SK-N-SH treated with all-trans-retinoic acid at 6 μM for 48 hours (cell line): ENCODE measurements at regions not wholly inside any gene's neighbourhood (a gene's known extent, or its start where the extent isn't known, plus 50 kb on each side); places are given as distances from the start of the nearest gene placed in this dataset.

Experiments used
- ATAC-seq: fragments of 200-7000 bp; cut with Tn5 transposase; 3 replicates; pipeline ENCODE4 v1.9.1; 2020; ENCODE audit warnings: mild to moderate bottlenecking, moderate library complexity
- ARNTL ChIP-seq: fragments of 450-650 bp; formaldehyde crosslinking; IDR thresholded peaks from 2 replicates; pipeline ENCODE4 v1.5.0; 2020; ENCODE audit warnings: low read depth, mild to moderate bottlenecking, moderate library complexity, borderline replicate concordance
- BACH2 ChIP-seq: fragments of 250-450 bp; sonication (Bioruptor Pico); IDR thresholded peaks from 2 replicates; pipeline ENCODE4 v1.9.0; 2021; ENCODE audit warnings: mild to moderate bottlenecking, borderline replicate concordance
- CSDC2 ChIP-seq: fragments of 250-450 bp; sonication (Bioruptor Pico); IDR thresholded peaks from 2 replicates; pipeline ENCODE4 v1.5.0; 2020; ENCODE audit warnings: mild to moderate bottlenecking, moderate library complexity
- ESRRG ChIP-seq: fragments of 250-450 bp; sonication (Bioruptor Pico); IDR thresholded peaks from 2 replicates; pipeline ENCODE4 v1.6.1; 2021; ENCODE audit warnings: mild to moderate bottlenecking
- GLIS3 ChIP-seq: fragments of 250-450 bp; sonication (Bioruptor Pico); IDR thresholded peaks from 2 replicates; pipeline ENCODE4 v1.5.0; 2020; ENCODE audit warnings: mild to moderate bottlenecking, moderate library complexity
- ISL1 ChIP-seq: fragments of 250-450 bp; sonication (Bioruptor Pico); IDR thresholded peaks from 2 replicates; pipeline ENCODE4 v2.1.2; 2022; ENCODE audit warnings: mild to moderate bottlenecking, moderate library complexity
- OSR1 ChIP-seq: fragments of 250-450 bp; sonication (Bioruptor Pico); IDR thresholded peaks from 2 replicates; pipeline ENCODE4 v1.8.0; 2022; ENCODE audit warnings: moderate library complexity, mild to moderate bottlenecking, inconsistent platforms
- PPARA ChIP-seq: fragments of 250-450 bp; sonication (Bioruptor Pico); IDR thresholded peaks from 2 replicates; pipeline ENCODE4 v1.5.0; 2020; ENCODE audit warnings: mild to moderate bottlenecking, borderline replicate concordance
- RARB ChIP-seq: fragments of 250-450 bp; sonication (Bioruptor Pico); IDR thresholded peaks from 2 replicates; pipeline ENCODE4 v1.8.0; 2021; ENCODE audit warnings: mild to moderate bottlenecking, moderate library complexity
- SNAI2 ChIP-seq: fragments of 250-450 bp; sonication (Bioruptor Pico); IDR thresholded peaks from 2 replicates; pipeline ENCODE4 v1.5.0; 2020; ENCODE audit warnings: mild to moderate bottlenecking, moderate library complexity
- TCF4 ChIP-seq: fragments of 250-450 bp; sonication (Bioruptor Pico); IDR thresholded peaks from 2 replicates; pipeline ENCODE4 v1.8.0; 2021; ENCODE audit warnings: mild to moderate bottlenecking, moderate library complexity, borderline replicate concordance
- TOX ChIP-seq: fragments of 250-450 bp; sonication (Bioruptor Pico); IDR thresholded peaks from 2 replicates; pipeline ENCODE4 v1.8.0; 2021; ENCODE audit warnings: mild to moderate bottlenecking, moderate library complexity, borderline replicate concordance
- ZC3H10 ChIP-seq: fragments of 250-450 bp; sonication (Bioruptor Pico); IDR thresholded peaks from 2 replicates; pipeline ENCODE4 v1.5.1; 2021; ENCODE audit warnings: mild to moderate bottlenecking, moderate library complexity
- ZFP30 ChIP-seq: fragments of 450-650 bp; formaldehyde crosslinking; IDR thresholded peaks from 2 replicates; pipeline ENCODE4 v1.5.0; 2022; ENCODE audit warnings: mild to moderate bottlenecking, moderate library complexity
- ZNF70 ChIP-seq: fragments of 450-650 bp; formaldehyde crosslinking; IDR thresholded peaks from 2 replicates; pipeline ENCODE4 v1.5.0; 2020; ENCODE audit warnings: mild to moderate bottlenecking, moderate library complexity
- TF ChIP-seq, protein P1 (sequence below): fragments of 250-450 bp; sonication (Bioruptor Pico); IDR thresholded peaks from 2 replicates; pipeline ENCODE4 v1.8.0; 2020; ENCODE audit warnings: mild to moderate bottlenecking, moderate library complexity, borderline replicate concordance
- TF ChIP-seq, protein P2 (sequence below): fragments of 250-450 bp; sonication (Bioruptor Pico); IDR thresholded peaks from 2 replicates; pipeline ENCODE4 v1.8.0; 2021; ENCODE audit warnings: low read depth, mild to moderate bottlenecking, moderate library complexity, borderline replicate concordance
- TF ChIP-seq, protein P3 (sequence below): fragments of 250-450 bp; sonication (Bioruptor Pico); IDR thresholded peaks from 2 replicates; pipeline ENCODE4 v1.5.0; 2020; ENCODE audit warnings: mild to moderate bottlenecking, moderate library complexity
- TF ChIP-seq, protein P4 (sequence below): fragments of 250-450 bp; sonication (Bioruptor Pico); IDR thresholded peaks from 2 replicates; pipeline ENCODE4 v1.5.1; 2020; ENCODE audit warnings: low read depth, mild to moderate bottlenecking, moderate library complexity
- TF ChIP-seq, protein P5 (sequence below): fragments of 250-450 bp; sonication (Bioruptor Pico); IDR thresholded peaks from 2 replicates; pipeline ENCODE4 v1.5.1; 2021; ENCODE audit warnings: mild to moderate bottlenecking, moderate library complexity

DNA sequence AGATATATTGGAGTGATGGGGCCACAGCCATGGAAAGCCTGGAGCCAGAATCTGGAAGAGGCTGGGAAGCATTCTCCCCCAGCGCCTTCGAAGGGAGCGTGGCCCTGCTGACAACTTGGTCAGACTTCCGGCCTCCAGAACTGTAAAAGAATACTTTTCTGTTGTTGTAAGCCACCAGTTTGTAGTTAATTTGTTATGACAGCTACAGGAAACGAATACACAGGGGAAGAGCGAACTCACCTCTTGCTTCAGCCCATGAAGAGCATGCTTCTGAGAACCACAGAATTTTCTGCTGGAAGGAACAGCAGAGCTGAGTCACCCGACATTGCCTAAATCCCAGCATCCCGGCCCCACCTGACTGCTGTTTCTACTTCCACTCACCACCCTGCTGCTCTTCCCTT, 501.7 kb downstream of the SHQ1 start (continued):
- TF ChIP-seq, protein P1, sequence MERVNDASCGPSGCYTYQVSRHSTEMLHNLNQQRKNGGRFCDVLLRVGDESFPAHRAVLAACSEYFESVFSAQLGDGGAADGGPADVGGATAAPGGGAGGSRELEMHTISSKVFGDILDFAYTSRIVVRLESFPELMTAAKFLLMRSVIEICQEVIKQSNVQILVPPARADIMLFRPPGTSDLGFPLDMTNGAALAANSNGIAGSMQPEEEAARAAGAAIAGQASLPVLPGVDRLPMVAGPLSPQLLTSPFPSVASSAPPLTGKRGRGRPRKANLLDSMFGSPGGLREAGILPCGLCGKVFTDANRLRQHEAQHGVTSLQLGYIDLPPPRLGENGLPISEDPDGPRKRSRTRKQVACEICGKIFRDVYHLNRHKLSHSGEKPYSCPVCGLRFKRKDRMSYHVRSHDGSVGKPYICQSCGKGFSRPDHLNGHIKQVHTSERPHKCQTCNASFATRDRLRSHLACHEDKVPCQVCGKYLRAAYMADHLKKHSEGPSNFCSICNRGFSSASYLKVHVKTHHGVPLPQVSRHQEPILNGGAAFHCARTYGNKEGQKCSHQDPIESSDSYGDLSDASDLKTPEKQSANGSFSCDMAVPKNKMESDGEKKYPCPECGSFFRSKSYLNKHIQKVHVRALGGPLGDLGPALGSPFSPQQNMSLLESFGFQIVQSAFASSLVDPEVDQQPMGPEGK (CRISPR knock-in tag) = no peak
- TF ChIP-seq, protein P2, sequence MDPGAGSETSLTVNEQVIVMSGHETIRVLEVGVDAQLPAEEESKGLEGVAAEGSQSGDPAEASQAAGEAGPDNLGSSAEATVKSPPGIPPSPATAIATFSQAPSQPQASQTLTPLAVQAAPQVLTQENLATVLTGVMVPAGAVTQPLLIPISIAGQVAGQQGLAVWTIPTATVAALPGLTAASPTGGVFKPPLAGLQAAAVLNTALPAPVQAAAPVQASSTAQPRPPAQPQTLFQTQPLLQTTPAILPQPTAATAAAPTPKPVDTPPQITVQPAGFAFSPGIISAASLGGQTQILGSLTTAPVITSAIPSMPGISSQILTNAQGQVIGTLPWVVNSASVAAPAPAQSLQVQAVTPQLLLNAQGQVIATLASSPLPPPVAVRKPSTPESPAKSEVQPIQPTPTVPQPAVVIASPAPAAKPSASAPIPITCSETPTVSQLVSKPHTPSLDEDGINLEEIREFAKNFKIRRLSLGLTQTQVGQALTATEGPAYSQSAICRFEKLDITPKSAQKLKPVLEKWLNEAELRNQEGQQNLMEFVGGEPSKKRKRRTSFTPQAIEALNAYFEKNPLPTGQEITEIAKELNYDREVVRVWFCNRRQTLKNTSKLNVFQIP (CRISPR knock-in tag) = no peak
- TF ChIP-seq CSDC2 (no peak), ISL1 (CRISPR knock-in tag) (no peak)

DNA sequence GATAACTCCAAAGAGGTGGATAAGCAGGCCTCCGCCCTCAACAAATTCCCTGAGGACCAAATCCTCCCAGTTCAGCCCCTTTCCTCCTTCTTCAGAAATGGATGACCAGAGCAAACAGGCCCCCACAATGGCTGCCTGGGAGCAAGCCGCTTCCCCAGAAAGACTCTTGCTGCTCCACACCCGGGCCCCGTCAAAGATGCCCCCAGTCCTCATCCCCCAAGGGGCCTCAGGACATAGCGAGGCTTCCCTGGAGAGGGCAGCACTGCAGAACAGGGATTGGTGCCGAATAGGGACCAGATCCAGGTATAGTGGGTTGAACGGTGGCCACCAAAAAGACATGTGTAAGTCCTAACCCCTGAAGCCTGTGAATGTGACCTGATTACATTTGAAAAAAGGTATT, 502.3 kb downstream of the SHQ1 start:
- TF ChIP-seq, protein P3, sequence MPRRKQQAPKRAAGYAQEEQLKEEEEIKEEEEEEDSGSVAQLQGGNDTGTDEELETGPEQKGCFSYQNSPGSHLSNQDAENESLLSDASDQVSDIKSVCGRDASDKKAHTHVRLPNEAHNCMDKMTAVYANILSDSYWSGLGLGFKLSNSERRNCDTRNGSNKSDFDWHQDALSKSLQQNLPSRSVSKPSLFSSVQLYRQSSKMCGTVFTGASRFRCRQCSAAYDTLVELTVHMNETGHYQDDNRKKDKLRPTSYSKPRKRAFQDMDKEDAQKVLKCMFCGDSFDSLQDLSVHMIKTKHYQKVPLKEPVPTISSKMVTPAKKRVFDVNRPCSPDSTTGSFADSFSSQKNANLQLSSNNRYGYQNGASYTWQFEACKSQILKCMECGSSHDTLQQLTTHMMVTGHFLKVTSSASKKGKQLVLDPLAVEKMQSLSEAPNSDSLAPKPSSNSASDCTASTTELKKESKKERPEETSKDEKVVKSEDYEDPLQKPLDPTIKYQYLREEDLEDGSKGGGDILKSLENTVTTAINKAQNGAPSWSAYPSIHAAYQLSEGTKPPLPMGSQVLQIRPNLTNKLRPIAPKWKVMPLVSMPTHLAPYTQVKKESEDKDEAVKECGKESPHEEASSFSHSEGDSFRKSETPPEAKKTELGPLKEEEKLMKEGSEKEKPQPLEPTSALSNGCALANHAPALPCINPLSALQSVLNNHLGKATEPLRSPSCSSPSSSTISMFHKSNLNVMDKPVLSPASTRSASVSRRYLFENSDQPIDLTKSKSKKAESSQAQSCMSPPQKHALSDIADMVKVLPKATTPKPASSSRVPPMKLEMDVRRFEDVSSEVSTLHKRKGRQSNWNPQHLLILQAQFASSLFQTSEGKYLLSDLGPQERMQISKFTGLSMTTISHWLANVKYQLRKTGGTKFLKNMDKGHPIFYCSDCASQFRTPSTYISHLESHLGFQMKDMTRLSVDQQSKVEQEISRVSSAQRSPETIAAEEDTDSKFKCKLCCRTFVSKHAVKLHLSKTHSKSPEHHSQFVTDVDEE (CRISPR knock-in tag) = no peak
- no peak for TF ChIP-seq TOX (CRISPR knock-in tag)
- TF ChIP-seq, protein P1 (CRISPR knock-in tag) = no peak
- TF ChIP-seq ZFP30 (CRISPR knock-in tag) = no peak
- TF ChIP-seq BACH2 (CRISPR knock-in tag) = no peak
- no peak for TF ChIP-seq ISL1 (CRISPR knock-in tag)
- TF ChIP-seq, protein P2 (CRISPR knock-in tag) = no peak
- no peak for TF ChIP-seq TCF4
- TF ChIP-seq, protein P4, sequence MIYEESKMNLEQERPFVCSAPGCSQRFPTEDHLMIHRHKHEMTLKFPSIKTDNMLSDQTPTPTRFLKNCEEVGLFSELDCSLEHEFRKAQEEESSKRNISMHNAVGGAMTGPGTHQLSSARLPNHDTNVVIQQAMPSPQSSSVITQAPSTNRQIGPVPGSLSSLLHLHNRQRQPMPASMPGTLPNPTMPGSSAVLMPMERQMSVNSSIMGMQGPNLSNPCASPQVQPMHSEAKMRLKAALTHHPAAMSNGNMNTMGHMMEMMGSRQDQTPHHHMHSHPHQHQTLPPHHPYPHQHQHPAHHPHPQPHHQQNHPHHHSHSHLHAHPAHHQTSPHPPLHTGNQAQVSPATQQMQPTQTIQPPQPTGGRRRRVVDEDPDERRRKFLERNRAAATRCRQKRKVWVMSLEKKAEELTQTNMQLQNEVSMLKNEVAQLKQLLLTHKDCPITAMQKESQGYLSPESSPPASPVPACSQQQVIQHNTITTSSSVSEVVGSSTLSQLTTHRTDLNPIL = no peak
- TF ChIP-seq OSR1 (CRISPR knock-in tag) = no peak
- TF ChIP-seq, protein P5, sequence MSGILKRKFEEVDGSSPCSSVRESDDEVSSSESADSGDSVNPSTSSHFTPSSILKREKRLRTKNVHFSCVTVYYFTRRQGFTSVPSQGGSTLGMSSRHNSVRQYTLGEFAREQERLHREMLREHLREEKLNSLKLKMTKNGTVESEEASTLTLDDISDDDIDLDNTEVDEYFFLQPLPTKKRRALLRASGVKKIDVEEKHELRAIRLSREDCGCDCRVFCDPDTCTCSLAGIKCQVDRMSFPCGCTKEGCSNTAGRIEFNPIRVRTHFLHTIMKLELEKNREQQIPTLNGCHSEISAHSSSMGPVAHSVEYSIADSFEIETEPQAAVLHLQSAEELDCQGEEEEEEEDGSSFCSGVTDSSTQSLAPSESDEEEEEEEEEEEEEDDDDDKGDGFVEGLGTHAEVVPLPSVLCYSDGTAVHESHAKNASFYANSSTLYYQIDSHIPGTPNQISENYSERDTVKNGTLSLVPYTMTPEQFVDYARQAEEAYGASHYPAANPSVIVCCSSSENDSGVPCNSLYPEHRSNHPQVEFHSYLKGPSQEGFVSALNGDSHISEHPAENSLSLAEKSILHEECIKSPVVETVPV (CRISPR knock-in tag) = no peak
- TF ChIP-seq CSDC2 = no peak
- TF ChIP-seq RARB (CRISPR knock-in tag) = no peak
- TF ChIP-seq PPARA = no peak
- TF ChIP-seq ESRRG (CRISPR knock-in tag) = no peak
- TF ChIP-seq GLIS3 (CRISPR knock-in tag) = no peak
- no peak for TF ChIP-seq ZNF70 (CRISPR knock-in tag)
- no peak for TF ChIP-seq SNAI2 (CRISPR knock-in tag)
- TF ChIP-seq ARNTL (CRISPR knock-in tag) = no peak
- TF ChIP-seq ZC3H10 = no peak

More for the DNA sequence above, 502.3 kb downstream of the SHQ1 start:
- no peak for ATAC-seq
